Uterus (tissue), 3 donors: ENCODE measurements at regions not wholly inside any gene's neighbourhood (a gene's known extent, or its start where the extent isn't known, plus 50 kb on each side); places are given as distances from the start of the nearest gene placed in this dataset.

Source experiments
- DNase-seq, 2 donors: peaks; one replicate each; pipeline ENCODE4 v3.0.0-alpha.2; 2019 to 2020
- H3K27ac ChIP-seq, 2 donors: fragments of 200-600 bp; sonication (generic); 1 replicate in 1 of 2; 2 replicates in 1 of 2; pipeline ENCODE4 v1.5.1; 2016 to 2018
- H3K27me3 ChIP-seq, 2 donors: fragments of 200-600 bp; sonication (generic); one replicate each; pipeline ENCODE4 v1.5.1; 2018 to 2019; ENCODE audit warnings: control low read depth in 1 of 2
- H3K36me3 ChIP-seq, 2 donors: fragments of 200-600 bp; sonication (generic); one replicate each; pipeline ENCODE4 v1.5.1; 2019; ENCODE audit warnings: control low read depth in 1 of 2
- H3K4me1 ChIP-seq, 2 donors: fragments of 200-600 bp; sonication (generic); one replicate each; pipeline ENCODE4 v1.5.1; 2018 to 2019; ENCODE audit warnings: control low read depth in 1 of 2
- H3K4me3 ChIP-seq, 2 donors: fragments of 200-600 bp; sonication (generic); 1 replicate in 1 of 2; 2 replicates in 1 of 2; pipeline ENCODE4 v1.5.1; 2018 to 2019; ENCODE audit warnings: mild to moderate bottlenecking in 1 of 2
- H3K9me3 ChIP-seq, 2 donors: fragments of 200-600 bp; sonication (generic); one replicate each; pipeline ENCODE4 v1.5.1; 2019; ENCODE audit warnings: control low read depth in 1 of 2
- POLR2A ChIP-seq, 2 donors: fragments of 450-650 bp; IDR thresholded peaks; one replicate each; pipeline ENCODE4 v1.6.1; 2016; ENCODE audit warnings: antibody characterized with exemption in 2 of 2, mild to moderate bottlenecking in 1 of 2, moderate library complexity in 1 of 2
- intact Hi-C: fragments of 100-400 bp; cut with DNase I; formaldehyde crosslinking; loops from one replicate; pipeline ENCODE4 v1.15.1; 2023; ENCODE audit warnings: low total_unique reads
- TF ChIP-seq, protein P1 (sequence below), 4 experiments: fragments of 200-600 bp in 2 of 4; fragments of 450-650 bp in 2 of 4; sonication (generic) in 2 of 4; IDR thresholded peaks; one replicate each; pipeline ENCODE4 v1.5.1; 2016 to 2019; ENCODE audit warnings: antibody characterized with exemption in 4 of 4, mild to moderate bottlenecking in 2 of 4, moderate library complexity in 1 of 4
- donor health status: DM: yes; HTN: yes; CAD: no.

DNA sequence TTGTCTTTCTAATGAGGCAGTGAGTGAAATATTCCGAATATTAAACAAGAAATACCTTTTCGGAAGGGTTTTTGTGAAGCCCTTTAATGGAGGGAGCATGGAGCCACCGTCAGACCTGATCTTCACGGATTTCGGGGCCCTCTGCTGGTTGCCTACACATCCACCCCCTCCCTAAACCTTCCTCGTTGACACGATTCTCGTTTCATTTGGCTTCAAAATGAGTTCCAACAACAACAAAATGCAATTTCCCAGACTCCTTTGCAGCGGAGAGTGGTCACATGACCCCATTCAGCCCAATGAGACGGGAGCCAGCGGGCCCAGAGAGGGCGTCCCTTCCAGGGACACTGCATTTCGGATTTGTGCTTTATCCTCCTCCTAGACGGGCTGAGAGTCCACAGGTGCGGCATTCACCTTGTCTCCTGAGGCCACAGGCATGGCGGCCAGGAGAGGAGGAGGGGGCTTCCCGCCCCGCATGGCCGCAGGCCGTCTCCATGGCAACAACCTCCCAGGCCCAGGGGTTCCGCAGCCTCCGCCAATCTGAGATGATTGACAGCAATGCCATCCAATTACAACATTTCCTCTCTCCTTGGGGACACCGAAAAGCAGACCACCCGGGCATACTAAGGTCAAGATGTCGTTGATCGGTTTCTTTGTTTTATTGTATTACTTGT is 259.8 kb downstream of the C16orf95 start:
- no peak for DNase-seq
- Histone ChIP-seq H3K36me3 (no peaks in the 10 kb centered on the region), H3K4me3 (no peak overlapping the region), H3K27me3 (peaks cover 0 to 12% of the 10 kb centered on the region in 2 donors), H3K4me1 (no peaks in the 10 kb centered on the region), H3K9me3 (no peaks in the 10 kb centered on the region), H3K27ac (no peak overlapping the region)
- TF ChIP-seq, protein P1, sequence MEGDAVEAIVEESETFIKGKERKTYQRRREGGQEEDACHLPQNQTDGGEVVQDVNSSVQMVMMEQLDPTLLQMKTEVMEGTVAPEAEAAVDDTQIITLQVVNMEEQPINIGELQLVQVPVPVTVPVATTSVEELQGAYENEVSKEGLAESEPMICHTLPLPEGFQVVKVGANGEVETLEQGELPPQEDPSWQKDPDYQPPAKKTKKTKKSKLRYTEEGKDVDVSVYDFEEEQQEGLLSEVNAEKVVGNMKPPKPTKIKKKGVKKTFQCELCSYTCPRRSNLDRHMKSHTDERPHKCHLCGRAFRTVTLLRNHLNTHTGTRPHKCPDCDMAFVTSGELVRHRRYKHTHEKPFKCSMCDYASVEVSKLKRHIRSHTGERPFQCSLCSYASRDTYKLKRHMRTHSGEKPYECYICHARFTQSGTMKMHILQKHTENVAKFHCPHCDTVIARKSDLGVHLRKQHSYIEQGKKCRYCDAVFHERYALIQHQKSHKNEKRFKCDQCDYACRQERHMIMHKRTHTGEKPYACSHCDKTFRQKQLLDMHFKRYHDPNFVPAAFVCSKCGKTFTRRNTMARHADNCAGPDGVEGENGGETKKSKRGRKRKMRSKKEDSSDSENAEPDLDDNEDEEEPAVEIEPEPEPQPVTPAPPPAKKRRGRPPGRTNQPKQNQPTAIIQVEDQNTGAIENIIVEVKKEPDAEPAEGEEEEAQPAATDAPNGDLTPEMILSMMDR (IDR thresholded peaks at IDR 0.05) = no peak
- no peak for TF ChIP-seq POLR2A (IDR thresholded peaks at IDR 0.05)
- intact Hi-C loops = no loop called here

DNA sequence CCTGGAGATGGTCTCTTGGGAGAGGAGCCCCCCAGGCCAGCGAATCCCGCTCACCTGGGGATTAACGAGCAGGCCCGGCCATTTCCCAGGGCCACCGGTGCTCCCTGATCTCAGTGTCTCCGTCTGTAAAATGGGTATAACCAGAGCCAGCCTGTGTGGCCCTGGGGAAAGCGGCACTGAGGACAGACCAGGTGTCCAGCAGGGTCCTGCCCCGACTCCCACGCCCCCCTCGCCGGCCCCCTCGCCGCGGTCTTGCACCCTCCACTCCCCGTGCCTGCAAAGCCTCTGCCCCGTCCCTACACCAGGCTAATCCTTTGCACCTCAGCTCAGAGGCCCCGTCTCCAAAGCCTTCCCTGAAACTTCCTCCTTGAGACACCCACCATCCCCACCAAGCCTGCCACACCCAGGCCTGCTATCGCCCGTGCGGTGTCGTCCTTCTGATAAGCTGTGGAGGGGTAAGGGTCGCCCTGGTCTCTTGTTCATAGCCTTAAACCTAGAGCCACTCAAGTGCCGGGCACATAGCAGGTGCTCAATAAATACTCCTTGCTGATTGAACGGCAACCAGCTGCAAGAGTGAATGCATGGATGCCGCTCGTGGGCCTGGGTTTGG is 259.1 kb downstream of the C16orf95 start:
- Histone ChIP-seq H3K9me3 (no peaks in the 10 kb centered on the region), H3K4me1 (no peaks in the 10 kb centered on the region), H3K36me3 (no peaks in the 10 kb centered on the region), H3K4me3 (no peak overlapping the region), H3K27me3 (peaks cover 0 to 12% of the 10 kb centered on the region in 2 donors), H3K27ac (no peak overlapping the region)
- intact Hi-C loops = no loop called here
- DNase-seq = no peak
- TF ChIP-seq, protein P1 (IDR thresholded peaks at IDR 0.05) = no peak

DNA sequence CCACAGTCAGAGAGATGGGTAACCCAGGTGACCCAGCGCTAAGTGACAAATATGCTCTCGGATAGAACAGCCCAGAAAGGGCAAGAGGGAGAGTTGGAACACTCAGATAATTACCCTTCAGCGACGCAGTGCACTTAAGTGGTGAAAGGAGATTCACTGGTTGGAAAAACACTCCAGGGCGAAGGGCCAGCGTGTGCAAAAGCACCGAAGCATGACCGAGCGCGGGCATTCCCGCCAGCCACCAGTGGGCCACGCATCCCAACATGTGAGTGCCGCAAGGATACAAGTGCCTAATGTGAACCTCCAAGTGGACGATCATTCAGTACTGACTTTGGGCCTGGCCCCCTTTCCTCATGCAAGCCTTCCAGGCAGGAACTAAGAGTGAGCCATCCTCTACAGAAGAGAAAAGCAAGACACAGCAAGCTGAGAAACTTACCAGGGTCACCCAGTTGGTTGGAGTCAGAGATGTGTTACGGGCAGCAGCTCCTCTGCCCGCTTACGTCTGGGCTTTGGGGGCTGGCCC is 258.4 kb downstream of the C16orf95 start:
- no peak overlapping the region for H3K4me3 ChIP-seq
- H3K27me3 ChIP-seq = peaks cover 0 to 12% of the 10 kb centered on the region in 2 donors
- no peaks in the 10 kb centered on the region for H3K9me3 ChIP-seq
- H3K4me1 ChIP-seq = no peaks in the 10 kb centered on the region
- H3K36me3 ChIP-seq = no peaks in the 10 kb centered on the region
- no peak for DNase-seq
- intact Hi-C loops = no loop called here
- H3K27ac ChIP-seq = no peak overlapping the region
- no peak for TF ChIP-seq POLR2A (IDR thresholded peaks at IDR 0.05)
- TF ChIP-seq, protein P1 (IDR thresholded peaks at IDR 0.05) = no peak

DNA sequence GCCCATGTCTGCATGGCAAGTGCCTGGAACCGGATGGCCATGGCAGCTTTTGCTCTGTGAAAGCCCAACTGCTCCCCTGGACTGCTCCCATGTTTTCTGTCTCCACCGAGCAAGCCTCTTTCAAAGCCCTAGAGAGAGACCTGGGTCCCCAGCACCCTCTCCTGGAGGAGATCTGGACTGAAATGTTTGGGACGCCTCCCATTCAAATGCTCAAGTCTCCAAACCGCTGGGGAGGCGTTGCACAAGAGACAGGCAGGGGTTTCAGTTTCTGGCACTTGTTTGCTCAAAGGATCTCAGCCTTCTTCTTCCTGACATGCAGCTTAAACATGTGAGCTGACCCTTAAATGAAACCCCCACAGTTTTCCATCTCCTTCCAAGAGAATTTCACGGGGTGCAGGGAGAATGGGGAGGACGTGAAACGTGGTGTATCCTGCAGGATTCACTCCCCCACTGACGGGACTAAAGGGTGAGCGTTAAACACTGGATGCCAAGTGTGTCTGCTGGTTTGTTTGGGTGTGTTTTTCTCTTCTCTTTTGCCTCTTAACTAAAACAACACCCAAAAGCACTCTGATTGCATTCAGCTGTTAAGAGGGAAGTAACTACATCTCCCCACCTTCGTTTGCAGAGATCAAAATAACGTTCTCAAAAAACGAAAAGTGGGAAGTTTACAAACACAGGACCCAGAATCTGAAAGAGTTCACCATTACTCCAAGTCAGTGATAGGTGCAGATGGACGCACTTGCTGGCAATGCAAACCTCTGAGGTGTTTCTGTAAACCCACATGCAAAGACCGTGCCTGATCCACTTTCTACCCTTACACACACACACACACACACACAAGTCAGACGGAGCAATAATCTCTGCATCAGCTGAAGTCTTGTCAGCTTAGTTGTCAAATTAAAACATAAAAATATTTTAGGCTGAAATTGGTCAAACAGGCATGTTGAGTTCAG is 256.9 kb downstream of the C16orf95 start:
- no peaks in the 10 kb centered on the region for H3K9me3 ChIP-seq
- no peaks in the 10 kb centered on the region for H3K36me3 ChIP-seq
- no peak for DNase-seq
- TF ChIP-seq, protein P1 (IDR thresholded peaks at IDR 0.05) = no peak
- TF ChIP-seq POLR2A (IDR thresholded peaks at IDR 0.05) = no peak
- H3K27me3 ChIP-seq = peaks cover 0 to 14% of the 10 kb centered on the region in 2 donors
- H3K27ac ChIP-seq = no peak overlapping the region
- intact Hi-C loops = loop anchor here (5.0 kb wide), 1 partner anchor 493 kb away; the partner anchor contains the start of gene FOXC2
- no peaks in the 10 kb centered on the region for H3K4me1 ChIP-seq
- no peak overlapping the region for H3K4me3 ChIP-seq
